NCI-H146 (cell line): ENCODE measurements at regions not wholly inside any gene's neighbourhood (a gene's known extent, or its start where the extent isn't known, plus 50 kb on each side); places are given as distances from the start of the nearest gene placed in this dataset.

ENCODE experiments used
- DNase-seq: peaks from one replicate; lab custom pipeline; 2025; lab: John Stamatoyannopoulos, UW

- no peak for DNase-seq
Observed at GRCh38 chr10:88169037-88169319, 305.6 kb downstream of the PTEN start.

GRCh38 chr10:88170628-88171027 lies 307.2 kb downstream of the PTEN start:
- DNase-seq, result no peak

- DNase-seq, result no peak
Observed at GRCh38 chr10:88172159-88172558, 308.7 kb downstream of the PTEN start.

GRCh38 chr10:88174391-88174790 lies 311.0 kb downstream of the PTEN start:
- no peak for DNase-seq

GRCh38 chr10:88178758-88179157 lies 315.3 kb downstream of the PTEN start:
- peak; percentile 61 for DNase-seq

GRCh38 chr10:88179831-88180230 lies 316.4 kb downstream of the PTEN start:
- DNase-seq, result no peak

- DNase-seq, result no peak
Observed at GRCh38 chr10:88181902-88182600, 318.6 kb downstream of the PTEN start.

GRCh38 chr10:88182601-88182930 lies 319.1 kb downstream of the PTEN start:
- DNase-seq, result no peak

GRCh38 chr10:88184543-88185297 lies 321.3 kb downstream of the PTEN start:
- DNase-seq, result no peak

GRCh38 chr10:88185830-88186229 lies 322.4 kb downstream of the PTEN start:
- DNase-seq, result no peak

GRCh38 chr10:88186335-88186734 lies 322.9 kb downstream of the PTEN start:
- DNase-seq, result no peak

- no peak for DNase-seq
Observed at GRCh38 chr10:88187472-88187871, 324.0 kb downstream of the PTEN start.

GRCh38 chr10:88190123-88190522 lies 326.7 kb downstream of the PTEN start:
- DNase-seq, result no peak

GRCh38 chr10:88190540-88191235 lies 327.3 kb downstream of the PTEN start:
- no peak for DNase-seq

- DNase-seq, result no peak
Observed at GRCh38 chr10:88193018-88193417, 329.6 kb downstream of the PTEN start.

- no peak for DNase-seq
Observed at GRCh38 chr10:88194041-88194887, 330.8 kb downstream of the PTEN start.

- no peak for DNase-seq
Observed at GRCh38 chr10:88194961-88195367, 331.5 kb downstream of the PTEN start.

GRCh38 chr10:88195841-88196240 lies 332.4 kb downstream of the PTEN start:
- DNase-seq, result peak; percentile 90

GRCh38 chr10:88196291-88196690 lies 332.9 kb downstream of the PTEN start:
- DNase-seq, result peak; percentile 81

- DNase-seq, result no peak
Observed at GRCh38 chr10:88198023-88198422, 334.6 kb downstream of the PTEN start.

- no peak for DNase-seq
Observed at GRCh38 chr10:88200312-88201032, 337.0 kb downstream of the PTEN start.
